Right lung (tissue), 2 donors: ENCODE measurements at regions not wholly inside any gene's neighbourhood (a gene's known extent, or its start where the extent isn't known, plus 50 kb on each side); places are given as distances from the start of the nearest gene placed in this dataset.
A peak's percentile ranks its signal among the peaks of the same experiment; 100 is the strongest.
"Not testable (repeated sequence)": the region's sequence is repeated elsewhere in the genome, so short reads cannot be mapped to it uniquely, and the experiment has no call there.

Experiments used
- DNase-seq, 2 donors: peaks; one replicate each; pipeline ENCODE4 v3.0.0-alpha.2; 2013

- DNase-seq, result no peak
These were observed 1025.5 kb downstream of the RAB28 start for GRCh38 chr4:12458621-12459020.

DNA sequence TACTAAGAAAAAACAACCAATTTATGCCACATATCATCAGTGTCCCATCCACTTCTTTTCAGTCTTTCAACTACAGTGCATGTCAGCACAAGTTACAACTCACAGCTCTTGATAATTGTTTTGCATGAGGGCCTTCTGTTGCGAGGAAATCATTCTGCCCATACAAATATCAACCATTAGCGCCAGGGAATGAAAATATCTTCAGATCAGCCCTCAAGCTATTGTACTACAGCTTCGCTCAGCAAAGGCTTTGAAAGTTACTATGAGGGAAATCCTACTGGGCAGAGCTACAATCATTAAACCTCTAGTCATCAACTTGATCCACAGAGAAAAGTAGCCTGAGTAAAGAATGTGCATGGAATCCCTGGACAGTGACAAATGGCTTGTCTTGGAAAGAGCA lies 1023.6 kb upstream of the HS3ST1 start:
- no peak for DNase-seq

DNA sequence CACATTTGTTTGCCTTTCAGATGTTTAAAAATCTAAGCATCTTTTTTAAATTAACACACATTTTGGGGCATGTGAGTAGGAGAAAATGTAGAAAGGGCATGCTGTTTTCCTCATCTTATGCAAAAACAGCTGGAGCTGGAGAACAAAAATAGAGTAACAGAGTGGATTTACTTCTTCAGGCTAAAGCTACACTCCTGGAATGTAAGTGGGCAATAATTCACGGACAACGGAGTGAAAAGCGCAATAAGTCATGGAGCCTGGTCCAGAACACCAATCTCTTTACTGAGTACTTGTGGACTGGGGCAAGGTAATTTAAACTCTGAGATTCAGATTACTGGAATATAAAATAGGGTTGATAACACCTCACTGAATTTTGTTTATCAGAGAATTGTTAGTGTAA lies 1018.8 kb upstream of the HS3ST1 start:
- DNase-seq, result peak in 1 of 2 donors; percentile 0

DNA sequence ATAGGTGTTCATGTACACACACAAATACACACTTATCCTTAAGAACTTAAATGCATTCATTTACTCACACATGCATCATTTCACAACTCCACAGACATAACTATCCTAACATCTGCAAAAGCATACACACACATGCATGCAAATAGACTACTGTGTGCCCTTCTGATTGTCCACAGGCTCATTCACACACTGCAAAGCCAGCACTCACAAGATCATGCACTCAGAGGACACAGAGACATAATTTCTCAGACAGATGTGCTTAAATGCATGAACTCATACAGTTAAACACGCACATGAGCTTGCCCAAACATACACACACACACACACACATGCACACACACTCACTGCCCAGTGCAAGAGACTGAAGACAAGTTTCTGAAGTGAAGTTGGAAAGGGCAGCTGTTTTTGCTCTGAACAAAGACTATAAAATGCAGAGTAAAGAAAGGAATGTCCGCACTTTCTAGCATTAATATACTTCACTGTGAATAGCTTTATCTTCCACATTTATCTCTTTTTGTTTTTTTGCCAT lies 1018.0 kb upstream of the HS3ST1 start:
- peak; percentile 26 to 28 for DNase-seq

GRCh38 chr4:12446256-12446655 lies 1017.6 kb upstream of the HS3ST1 start:
- peak; percentile 21 to 35 for DNase-seq

DNA sequence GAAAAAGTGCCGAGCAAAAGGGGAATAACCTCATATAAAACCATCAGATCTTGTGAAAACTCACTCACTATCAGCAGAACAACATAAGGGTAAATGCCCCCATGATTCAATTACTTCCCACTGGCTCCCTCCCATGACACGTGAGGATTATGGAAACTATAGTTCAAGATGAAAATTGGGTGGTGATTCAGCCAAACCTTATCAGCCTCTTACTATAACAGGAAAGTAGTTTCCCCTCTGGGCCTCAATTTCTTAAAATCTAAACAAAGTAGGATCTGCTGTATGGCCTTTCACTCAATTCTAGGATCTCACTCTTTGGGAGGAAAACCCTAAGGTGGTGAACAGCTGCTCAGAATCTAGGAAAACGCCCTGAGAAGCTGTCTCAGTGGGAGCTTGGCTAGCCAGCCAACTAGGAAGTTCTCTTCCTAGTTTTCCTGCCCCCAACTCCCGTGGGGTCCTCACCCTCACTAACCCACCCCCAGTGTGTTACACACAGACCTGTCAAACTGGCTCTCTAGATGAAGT lies 1017.1 kb upstream of the HS3ST1 start:
- DNase-seq, result peak in 1 of 2 donors; percentile 6

DNA sequence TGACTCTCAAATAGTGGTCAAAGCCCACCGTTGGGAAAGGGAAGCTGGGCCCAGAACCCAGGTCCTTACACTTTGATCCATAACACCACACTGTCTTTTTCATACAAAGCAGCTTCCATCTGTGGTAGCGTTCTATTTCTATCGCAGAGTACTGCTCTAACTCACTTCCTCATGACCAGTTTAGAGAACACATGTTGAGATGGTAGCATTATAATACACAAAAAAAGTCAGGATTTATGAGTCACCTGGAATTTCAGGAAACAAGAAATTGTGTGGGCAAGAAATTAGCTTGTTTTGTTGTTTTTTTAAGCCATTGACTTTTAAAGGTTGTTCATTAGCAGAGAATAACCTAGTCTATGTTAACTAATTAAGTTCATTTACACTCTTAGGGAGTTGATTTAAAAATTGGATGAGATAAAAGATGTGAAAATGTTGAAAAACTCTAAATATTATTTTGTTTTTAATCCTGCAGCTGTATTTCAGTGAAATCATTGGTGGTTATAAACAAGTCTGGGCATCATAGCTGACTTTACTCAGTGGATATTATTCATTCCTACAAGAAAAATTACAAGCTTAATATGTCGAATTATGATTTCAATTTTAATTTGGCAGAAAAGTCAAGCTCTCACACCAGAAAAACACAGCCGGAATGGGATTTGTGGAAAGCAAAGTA lies 1011.1 kb upstream of the HS3ST1 start:
- no peak for DNase-seq

GRCh38 chr4:12431259-12431658 lies 1002.6 kb upstream of the HS3ST1 start:
- not testable (repeated sequence) for DNase-seq

- DNase-seq, result no peak
These were observed 992.7 kb upstream of the HS3ST1 start for GRCh38 chr4:12421364-12421763.

DNA sequence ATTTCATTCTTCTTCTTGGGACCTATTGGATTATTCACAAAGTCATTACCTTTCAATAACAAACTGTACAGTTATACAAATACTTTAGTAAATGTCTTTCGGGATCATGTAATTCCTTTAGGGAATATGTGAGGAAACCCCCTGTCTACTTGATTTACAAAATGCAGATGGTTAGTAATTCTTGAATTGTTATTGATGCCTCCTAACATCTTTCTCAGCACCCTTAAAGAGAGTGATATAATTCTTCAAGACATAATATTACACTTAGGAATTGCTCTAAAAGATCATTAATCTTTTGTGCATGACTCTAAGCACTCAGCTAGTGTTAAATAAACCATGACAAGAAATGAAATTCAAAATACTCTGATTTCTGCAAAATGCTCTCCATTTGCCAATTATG lies 988.1 kb upstream of the HS3ST1 start:
- DNase-seq, result no peak

DNA sequence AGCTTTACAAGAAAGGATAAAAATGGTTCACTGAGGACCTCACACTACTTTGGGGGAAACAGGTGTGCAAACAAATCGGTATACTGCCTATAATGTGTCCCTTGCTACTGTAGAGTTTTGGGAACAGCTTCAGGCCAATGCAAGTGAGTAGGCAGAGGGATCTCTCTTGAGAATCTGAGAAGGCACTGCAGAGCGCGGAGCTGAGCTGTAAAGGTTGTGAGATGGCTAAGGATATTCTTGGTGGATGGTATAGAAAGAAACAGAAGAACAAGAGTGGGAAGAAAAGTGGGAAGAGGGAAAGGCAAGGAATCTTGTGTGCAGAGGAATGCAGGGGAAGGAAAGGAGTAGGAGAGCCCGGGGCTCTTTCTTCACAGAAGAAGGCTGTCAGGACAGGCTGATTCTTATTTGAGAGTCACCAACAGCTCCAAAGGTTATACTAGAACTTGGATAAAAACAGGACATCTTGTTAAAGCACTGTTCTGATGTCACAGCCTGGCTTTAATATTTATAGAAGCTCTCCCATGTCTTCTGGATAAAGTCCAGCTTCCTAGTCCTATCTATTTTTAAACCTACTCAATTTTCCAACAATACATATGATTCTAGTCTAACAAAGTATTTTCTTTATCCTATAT lies 985.6 kb upstream of the HS3ST1 start:
- no peak for DNase-seq

- DNase-seq, result no peak
These were observed 982.4 kb upstream of the HS3ST1 start for GRCh38 chr4:12411072-12411471.

DNA sequence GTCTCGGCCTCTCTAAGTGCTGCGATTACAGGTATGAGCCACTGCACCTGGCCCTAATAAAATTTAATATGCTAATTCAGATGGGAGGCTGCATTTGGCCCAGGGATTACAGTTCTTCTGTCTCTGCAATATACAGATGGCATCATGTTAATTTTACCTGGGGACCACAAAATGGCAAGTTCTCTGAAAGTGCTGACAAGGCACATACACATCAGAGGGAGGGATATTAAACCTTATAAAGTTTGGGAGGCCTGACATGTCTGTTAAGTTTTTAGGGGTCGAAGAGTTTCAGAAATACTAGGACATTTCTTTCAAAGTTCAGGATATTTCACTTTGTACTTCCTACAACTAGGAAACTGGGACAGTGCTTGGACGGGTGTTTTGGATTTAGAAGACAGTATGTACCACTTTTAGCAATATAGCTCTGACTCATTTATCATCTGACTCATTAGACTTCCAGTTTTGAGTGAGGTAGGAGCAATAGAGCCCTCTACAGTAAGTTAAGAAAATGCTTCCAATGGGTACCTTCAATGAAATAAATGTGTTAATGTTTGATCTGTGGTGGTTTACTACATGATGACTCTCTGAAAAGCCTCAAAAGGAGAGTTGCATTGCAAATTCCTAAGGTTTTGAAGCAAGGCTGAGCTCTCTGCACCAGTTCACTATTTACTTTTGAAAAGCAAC lies 981.0 kb upstream of the HS3ST1 start:
- DNase-seq, result no peak

DNA sequence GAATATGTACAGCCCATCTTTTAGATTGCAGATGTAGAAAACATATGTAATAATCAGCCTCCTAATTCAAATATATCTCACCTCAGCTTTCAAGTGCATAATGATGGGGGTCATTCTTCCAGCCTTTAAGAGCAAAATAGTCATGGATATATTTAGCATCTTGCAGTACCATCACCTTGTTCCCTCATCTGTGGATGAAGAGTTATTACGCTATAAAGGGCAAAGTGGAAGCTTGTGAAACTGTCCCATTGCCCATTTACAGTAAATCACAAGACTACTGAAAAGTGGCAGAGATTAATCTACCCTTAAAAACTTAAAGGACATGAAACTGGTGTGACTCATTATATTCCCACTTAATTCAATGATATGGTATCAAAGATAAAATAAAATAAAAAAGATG lies 979.7 kb upstream of the HS3ST1 start:
- DNase-seq, result no peak

DNA sequence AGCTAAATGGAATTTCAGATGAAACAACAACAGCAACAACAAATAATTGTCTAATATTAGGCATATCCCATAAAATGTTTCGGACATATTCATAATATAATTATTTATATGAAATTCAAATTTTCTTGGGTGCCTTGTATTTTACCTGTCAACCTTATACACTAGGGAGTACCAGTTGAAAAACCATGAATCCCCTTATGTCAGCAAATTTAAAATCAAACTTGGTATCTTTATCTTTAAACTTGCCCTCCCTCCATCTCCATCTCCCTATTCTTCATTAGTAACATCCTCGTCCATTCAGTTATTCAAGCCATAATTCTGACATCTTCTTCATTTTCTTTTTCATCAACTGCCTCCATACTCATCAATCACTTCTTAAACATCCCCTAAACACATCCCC lies 974.5 kb upstream of the HS3ST1 start:
- DNase-seq, result no peak

DNA sequence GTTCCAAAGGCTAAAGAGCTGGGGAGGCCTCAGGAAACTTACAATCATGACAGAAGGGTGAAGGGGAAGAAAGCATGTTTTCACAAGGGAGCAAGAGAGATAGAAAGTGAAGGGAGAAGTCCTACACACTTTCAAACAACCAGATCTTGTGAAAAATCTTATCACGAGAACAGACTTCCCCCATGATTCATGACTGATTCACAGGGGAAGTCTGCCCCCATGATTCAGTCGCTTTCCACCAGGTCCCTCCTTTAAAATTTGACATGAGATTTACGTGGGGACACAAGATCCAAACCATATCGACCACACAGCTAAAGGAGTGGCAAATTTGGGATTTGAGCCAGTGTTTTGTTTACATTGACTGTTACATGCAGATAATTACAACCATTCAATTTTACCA lies 971.1 kb upstream of the HS3ST1 start:
- no peak for DNase-seq

DNA sequence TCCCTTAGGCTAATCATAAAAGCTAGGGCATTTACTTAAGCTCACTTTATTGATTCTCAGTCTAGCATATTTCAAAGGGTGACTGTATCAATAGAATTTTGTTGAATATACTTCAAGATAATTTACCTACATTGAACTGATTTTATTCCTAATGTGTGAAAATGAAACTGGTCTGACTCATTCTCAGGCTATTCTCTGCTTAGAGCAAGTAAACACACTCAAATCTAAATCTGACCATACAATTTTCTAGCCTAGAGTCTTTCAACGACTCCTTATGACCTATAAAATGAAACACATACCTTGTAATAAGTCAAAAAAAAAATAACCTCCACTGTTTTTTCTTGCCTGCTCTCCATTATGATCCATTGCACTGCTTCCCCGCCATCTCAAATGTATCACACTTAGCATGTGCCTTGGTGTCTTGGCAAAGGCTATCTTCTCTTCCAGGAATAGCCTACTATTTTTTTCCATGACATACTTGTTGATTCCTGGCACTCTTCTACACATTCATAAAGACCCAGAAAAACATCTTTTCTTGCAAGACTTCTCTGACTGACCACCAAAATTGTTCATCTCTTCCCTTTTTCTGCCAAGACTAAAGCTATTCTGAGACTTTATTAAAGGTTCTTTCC lies 965.1 kb upstream of the HS3ST1 start:
- DNase-seq, result no peak

DNA sequence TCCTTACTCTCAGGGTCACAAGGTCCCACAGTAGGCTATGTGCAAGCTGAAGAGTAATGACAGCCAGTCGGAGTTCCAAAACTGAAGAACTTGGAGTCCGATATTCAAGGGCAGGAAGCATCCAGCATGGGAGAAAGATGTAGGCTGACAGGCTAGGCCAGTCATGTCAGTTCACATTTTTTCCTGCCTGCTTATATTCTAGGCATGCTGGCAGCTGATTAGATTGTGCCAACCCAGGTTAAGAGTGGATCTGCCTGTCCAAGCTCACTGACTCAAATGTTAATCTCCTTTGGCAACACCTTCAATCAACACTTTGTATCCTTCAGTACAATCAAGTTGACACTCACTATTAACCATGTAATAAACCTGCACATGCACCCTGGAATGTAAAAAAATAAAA lies 960.9 kb upstream of the HS3ST1 start:
- no peak for DNase-seq

DNA sequence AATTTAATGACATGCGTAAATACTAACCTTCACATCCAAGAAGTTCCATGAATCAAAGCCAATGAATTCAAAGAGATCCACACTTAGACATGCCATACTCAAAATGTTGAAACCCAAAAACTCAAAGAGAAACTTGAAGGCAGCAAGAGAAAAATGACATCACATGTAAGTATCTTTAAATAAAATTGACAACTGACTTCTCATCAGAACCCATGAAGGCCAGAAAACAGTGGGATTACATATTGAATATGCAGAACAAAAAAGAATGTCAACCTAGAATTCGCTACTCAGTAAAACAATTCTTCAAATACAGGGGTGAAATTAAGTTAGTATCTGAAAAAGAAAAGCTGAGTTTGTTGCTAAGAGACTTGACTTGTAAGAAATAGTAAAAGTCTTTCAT lies 953.9 kb upstream of the HS3ST1 start:
- no peak for DNase-seq

GRCh38 chr4:12379191-12379590 lies 950.5 kb upstream of the HS3ST1 start:
- DNase-seq, result no peak

- no peak for DNase-seq
These were observed 947.1 kb upstream of the HS3ST1 start for GRCh38 chr4:12375805-12376204.

- DNase-seq, result not testable (repeated sequence)
These were observed 937.2 kb upstream of the HS3ST1 start for GRCh38 chr4:12365869-12366268.
